ENCODE measurements at regions not wholly inside any gene's neighbourhood (a gene's known extent, or its start where the extent isn't known, plus 50 kb on each side); places are given as distances from the start of the nearest gene placed in this dataset.

- WGBS (ENCODE audit: insufficient coverage, low coverage, missing lambda C conversion rate): 21% methylated on average over 1 of the region's 1 CpG
- no peaks in the 10 kb centered on the region for H4K20me1 ChIP-seq (replicated peaks; ENCODE audit: control insufficient read depth, insufficient read depth, low read length)
- H3K9ac ChIP-seq (ENCODE audit: insufficient read depth in 1 of 2, low read depth in 2 of 2, low read length in 2 of 2): no peak overlapping the region
- no peaks in the 10 kb centered on the region for H3K36me3 ChIP-seq (ENCODE audit: control insufficient read depth, insufficient read depth, low read length)
- BruUV-seq (replicated peaks): no TSS peak
- no peak overlapping the region for H3K4me3 ChIP-seq
- ATAC-seq (no peak), FAIRE-seq (no peak), DNase-seq (ENCODE audit: extremely low read depth in 1 of 4, low spot score in 3 of 4) (no peak)
- H3K9me1 ChIP-seq (ENCODE audit: control insufficient read depth, insufficient read depth, low read length): no peaks in the 10 kb centered on the region
- no peak overlapping the region for H3K4me2 ChIP-seq (ENCODE audit: insufficient read depth, low read length)
- no peaks in the 10 kb centered on the region for H3K79me2 ChIP-seq (ENCODE audit: control insufficient read depth, insufficient read depth, low read length)
- H3K4me1 ChIP-seq (replicated peaks in 1 of 2; ENCODE audit: control insufficient read depth in 2 of 2, insufficient read depth in 2 of 2, low read length in 2 of 2): no peaks in the 10 kb centered on the region
- ChIA-PET CTCF (ENCODE audit: low intra/inter-chr PET ratio) (no interaction called here), POLR2A (interaction anchor here (0.5 kb wide), 1 partner anchor 13 kb away, joined by 4 read pairs; no protein-coding TSS in a partner anchor)
- H2AFZ ChIP-seq (ENCODE audit: low read depth, low read length): peak overlapping the region; percentile 8; the same call in 1 of the 2 replicates
- TF ChIP-seq HCFC1 (IDR thresholded peaks at IDR 0.05; ENCODE audit: low read depth, low read length) (no peak), ZNF143 (CRISPR knock-in tag; IDR thresholded peaks at IDR 0.05) (no peak), ZNF639 (CRISPR knock-in tag; conservative IDR thresholded peaks at IDR 0.05 in 1 of 2, IDR thresholded peaks at IDR 0.05 in 1 of 2) (no peak), ZNF134 (CRISPR knock-in tag; conservative IDR thresholded peaks at IDR 0.05) (no peak)
- TF ChIP-seq, protein P1, sequence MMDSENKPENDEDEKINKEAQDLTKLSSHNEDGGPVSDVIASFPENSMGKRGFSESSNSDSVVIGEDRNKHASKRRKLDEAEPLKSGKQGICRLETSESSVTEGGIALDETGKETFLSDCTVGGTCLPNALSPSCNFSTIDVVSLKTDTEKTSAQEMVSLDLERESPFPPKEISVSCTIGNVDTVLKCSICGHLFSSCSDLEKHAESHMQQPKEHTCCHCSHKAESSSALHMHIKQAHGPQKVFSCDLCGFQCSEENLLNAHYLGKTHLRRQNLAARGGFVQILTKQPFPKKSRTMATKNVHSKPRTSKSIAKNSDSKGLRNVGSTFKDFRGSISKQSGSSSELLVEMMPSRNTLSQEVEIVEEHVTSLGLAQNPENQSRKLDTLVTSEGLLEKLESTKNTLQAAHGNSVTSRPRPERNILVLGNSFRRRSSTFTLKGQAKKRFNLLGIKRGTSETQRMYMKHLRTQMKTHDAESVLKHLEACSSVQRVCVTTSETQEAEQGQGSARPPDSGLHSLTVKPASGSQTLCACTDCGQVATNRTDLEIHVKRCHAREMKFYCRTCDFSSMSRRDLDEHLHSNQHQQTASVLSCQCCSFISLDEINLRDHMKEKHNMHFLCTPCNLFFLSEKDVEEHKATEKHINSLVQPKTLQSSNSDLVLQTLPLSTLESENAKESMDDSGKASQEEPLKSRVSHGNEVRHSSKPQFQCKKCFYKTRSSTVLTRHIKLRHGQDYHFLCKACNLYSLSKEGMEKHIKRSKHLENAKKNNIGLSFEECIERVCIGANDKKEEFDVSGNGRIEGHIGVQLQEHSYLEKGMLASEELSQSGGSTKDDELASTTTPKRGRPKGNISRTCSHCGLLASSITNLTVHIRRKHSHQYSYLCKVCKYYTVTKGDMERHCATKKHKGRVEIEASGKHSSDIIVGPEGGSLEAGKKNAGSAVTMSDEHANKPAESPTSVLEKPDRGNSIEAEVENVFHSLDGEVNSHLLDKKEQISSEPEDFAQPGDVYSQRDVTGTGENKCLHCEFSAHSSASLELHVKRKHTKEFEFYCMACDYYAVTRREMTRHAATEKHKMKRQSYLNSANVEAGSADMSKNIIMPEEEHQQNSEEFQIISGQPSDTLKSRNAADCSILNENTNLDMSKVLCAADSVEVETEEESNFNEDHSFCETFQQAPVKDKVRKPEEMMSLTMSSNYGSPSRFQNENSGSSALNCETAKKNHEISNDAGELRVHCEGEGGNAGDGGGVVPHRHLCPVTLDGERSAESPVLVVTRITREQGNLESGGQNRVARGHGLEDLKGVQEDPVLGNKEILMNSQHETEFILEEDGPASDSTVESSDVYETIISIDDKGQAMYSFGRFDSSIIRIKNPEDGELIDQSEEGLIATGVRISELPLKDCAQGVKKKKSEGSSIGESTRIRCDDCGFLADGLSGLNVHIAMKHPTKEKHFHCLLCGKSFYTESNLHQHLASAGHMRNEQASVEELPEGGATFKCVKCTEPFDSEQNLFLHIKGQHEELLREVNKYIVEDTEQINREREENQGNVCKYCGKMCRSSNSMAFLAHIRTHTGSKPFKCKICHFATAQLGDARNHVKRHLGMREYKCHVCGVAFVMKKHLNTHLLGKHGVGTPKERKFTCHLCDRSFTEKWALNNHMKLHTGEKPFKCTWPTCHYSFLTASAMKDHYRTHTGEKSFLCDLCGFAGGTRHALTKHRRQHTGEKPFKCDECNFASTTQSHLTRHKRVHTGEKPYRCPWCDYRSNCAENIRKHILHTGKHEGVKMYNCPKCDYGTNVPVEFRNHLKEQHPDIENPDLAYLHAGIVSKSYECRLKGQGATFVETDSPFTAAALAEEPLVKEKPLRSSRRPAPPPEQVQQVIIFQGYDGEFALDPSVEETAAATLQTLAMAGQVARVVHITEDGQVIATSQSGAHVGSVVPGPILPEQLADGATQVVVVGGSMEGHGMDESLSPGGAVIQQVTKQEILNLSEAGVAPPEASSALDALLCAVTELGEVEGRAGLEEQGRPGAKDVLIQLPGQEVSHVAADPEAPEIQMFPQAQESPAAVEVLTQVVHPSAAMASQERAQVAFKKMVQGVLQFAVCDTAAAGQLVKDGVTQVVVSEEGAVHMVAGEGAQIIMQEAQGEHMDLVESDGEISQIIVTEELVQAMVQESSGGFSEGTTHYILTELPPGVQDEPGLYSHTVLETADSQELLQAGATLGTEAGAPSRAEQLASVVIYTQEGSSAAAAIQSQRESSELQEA (IDR thresholded peaks at IDR 0.05; ENCODE audit: low read depth): no peak
- H3K27me3 ChIP-seq (ENCODE audit: control insufficient read depth in 2 of 2, insufficient read depth in 2 of 2, low read length in 2 of 2): no peaks in the 10 kb centered on the region
- intact Hi-C loops (cut with micrococcal nuclease) (no loop called here), in situ Hi-C loops (cut with MboI) (no loop called here)
- H3K9me3 ChIP-seq (replicated peaks; ENCODE audit: control insufficient read depth, insufficient read depth, low read depth, low read length): no peaks in the 10 kb centered on the region
- H3K27ac ChIP-seq (ENCODE audit: extremely low read depth, low read depth, low read length): no peak overlapping the region
These were observed 320.9 kb upstream of the CITED2 start for GRCh38 chr6:139695361-139695760.

All from K562 (cell line).